Spleen (tissue), 7 donors: ENCODE measurements at regions not wholly inside any gene's neighbourhood (a gene's known extent, or its start where the extent isn't known, plus 50 kb on each side); places are given as distances from the start of the nearest gene placed in this dataset.
"Not testable (repeated sequence)": the region's sequence is repeated elsewhere in the genome, so short reads cannot be mapped to it uniquely, and the experiment has no call there.

Experiments
- POLR2A ChIP-seq, 3 donors: fragments of 450-650 bp; IDR thresholded peaks; one replicate each; pipeline ENCODE4 v1.5.1; 2017; ENCODE audit warnings: antibody characterized with exemption in 3 of 3, mild to moderate bottlenecking in 1 of 3
- TF ChIP-seq, protein P1 (sequence below), 11 experiments: fragments of 200-600 bp in 7 of 11; fragments of 450-650 bp in 4 of 11; sonication (generic) in 4 of 11; IDR thresholded peaks in 8 of 11; conservative IDR thresholded peaks in 3 of 11; 1 replicate in 7 of 11; 2 replicates in 4 of 11; pipeline versions ENCODE4 v1.4.0 to v1.8.0; 2016 to 2021; ENCODE audit warnings: antibody characterized with exemption in 11 of 11, inconsistent platforms in 4 of 11, mild to moderate bottlenecking in 1 of 11
- donor health status: DM: no; HTN: no; CAD: no; lungs with moderate emphysema.
- donor health status: DM: no; HTN: no; CAD: no.
- donor health status: DM: no; HTN: no; CAD: no.

DNA sequence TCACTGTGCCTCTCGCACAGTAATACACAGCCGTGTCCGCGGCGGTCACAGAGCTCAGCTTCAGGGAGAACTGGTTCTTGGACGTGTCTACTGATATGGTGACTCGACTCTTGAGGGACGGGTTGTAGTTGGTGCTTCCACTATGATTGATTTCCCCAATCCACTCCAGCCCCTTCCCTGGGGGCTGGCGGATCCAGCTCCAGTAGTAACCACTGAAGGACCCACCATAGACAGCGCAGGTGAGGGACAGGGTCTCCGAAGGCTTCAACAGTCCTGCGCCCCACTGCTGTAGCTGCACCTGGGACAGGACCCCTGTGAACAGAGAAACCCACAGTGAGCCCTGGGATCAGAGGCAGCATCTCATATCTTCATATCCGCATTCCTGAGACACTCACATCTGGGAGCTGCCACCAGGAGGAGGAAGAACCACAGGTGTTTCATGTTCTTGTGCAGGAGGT lies 847.3 kb downstream of the TMEM121 start:
- TF ChIP-seq, protein P1, sequence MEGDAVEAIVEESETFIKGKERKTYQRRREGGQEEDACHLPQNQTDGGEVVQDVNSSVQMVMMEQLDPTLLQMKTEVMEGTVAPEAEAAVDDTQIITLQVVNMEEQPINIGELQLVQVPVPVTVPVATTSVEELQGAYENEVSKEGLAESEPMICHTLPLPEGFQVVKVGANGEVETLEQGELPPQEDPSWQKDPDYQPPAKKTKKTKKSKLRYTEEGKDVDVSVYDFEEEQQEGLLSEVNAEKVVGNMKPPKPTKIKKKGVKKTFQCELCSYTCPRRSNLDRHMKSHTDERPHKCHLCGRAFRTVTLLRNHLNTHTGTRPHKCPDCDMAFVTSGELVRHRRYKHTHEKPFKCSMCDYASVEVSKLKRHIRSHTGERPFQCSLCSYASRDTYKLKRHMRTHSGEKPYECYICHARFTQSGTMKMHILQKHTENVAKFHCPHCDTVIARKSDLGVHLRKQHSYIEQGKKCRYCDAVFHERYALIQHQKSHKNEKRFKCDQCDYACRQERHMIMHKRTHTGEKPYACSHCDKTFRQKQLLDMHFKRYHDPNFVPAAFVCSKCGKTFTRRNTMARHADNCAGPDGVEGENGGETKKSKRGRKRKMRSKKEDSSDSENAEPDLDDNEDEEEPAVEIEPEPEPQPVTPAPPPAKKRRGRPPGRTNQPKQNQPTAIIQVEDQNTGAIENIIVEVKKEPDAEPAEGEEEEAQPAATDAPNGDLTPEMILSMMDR (IDR thresholded peaks at IDR 0.05 in 8 of 11, conservative IDR thresholded peaks at IDR 0.05 in 3 of 11) = peak in 3 of 11 experiments; percentile 11 to 33 (median 17)
- TF ChIP-seq POLR2A (IDR thresholded peaks at IDR 0.05) = not testable (repeated sequence)
